ENCODE measurements at regions not wholly inside any gene's neighbourhood (a gene's known extent, or its start where the extent isn't known, plus 50 kb on each side); places are given as distances from the start of the nearest gene placed in this dataset.
"Not testable (repeated sequence)": the region's sequence is repeated elsewhere in the genome, so short reads cannot be mapped to it uniquely, and the experiment has no call there.

GRCh38 chr3:11739706-11740105 is 96.0 kb upstream of the VGLL4 start:
- H3K9me3 ChIP-seq: no peaks in the 10 kb centered on the region
- DNase-seq: no peak
- no peaks in the 10 kb centered on the region for H3K27me3 ChIP-seq
- intact Hi-C loops (cut with DNase I): no loop called here
- H3K36me3 ChIP-seq: no peaks in the 10 kb centered on the region
- no peak for TF ChIP-seq CTCF (IDR thresholded peaks at IDR 0.05)
- H3K4me3 ChIP-seq: no peak overlapping the region
- H3K27ac ChIP-seq: no peak overlapping the region
- no peak for ATAC-seq
- H3K4me1 ChIP-seq: no peaks in the 10 kb centered on the region

GRCh38 chr3:11739123-11739522 is 95.4 kb upstream of the VGLL4 start:
- TF ChIP-seq CTCF (IDR thresholded peaks at IDR 0.05): no peak
- no peak for DNase-seq
- Histone ChIP-seq H3K27me3 (no peaks in the 10 kb centered on the region), H3K27ac (no peak overlapping the region), H3K36me3 (no peaks in the 10 kb centered on the region), H3K9me3 (no peaks in the 10 kb centered on the region), H3K4me3 (no peak overlapping the region), H3K4me1 (no peaks in the 10 kb centered on the region)
- ATAC-seq: no peak
- intact Hi-C loops (cut with DNase I): no loop called here

- no peak for ATAC-seq
- Histone ChIP-seq H3K27ac (no peak overlapping the region), H3K4me3 (no peak overlapping the region), H3K9me3 (no peaks in the 10 kb centered on the region), H3K4me1 (no peaks in the 10 kb centered on the region), H3K36me3 (no peaks in the 10 kb centered on the region), H3K27me3 (no peaks in the 10 kb centered on the region)
- DNase-seq: no peak
- intact Hi-C loops (cut with DNase I): no loop called here
- no peak for TF ChIP-seq CTCF (IDR thresholded peaks at IDR 0.05)
These were observed 94.0 kb upstream of the VGLL4 start for GRCh38 chr3:11737742-11738141.

GRCh38 chr3:11736136-11736833 is 92.6 kb upstream of the VGLL4 start:
- no peak for ATAC-seq
- no peak overlapping the region for H3K4me3 ChIP-seq
- H3K27me3 ChIP-seq: no peaks in the 10 kb centered on the region
- intact Hi-C loops (cut with DNase I): no loop called here
- H3K36me3 ChIP-seq: no peaks in the 10 kb centered on the region
- no peaks in the 10 kb centered on the region for H3K9me3 ChIP-seq
- no peak overlapping the region for H3K27ac ChIP-seq
- H3K4me1 ChIP-seq: no peaks in the 10 kb centered on the region
- no peak for TF ChIP-seq CTCF (IDR thresholded peaks at IDR 0.05)
- no peak for DNase-seq

- no peak for TF ChIP-seq CTCF (IDR thresholded peaks at IDR 0.05)
- intact Hi-C loops (cut with DNase I): no loop called here
- H3K27ac ChIP-seq: no peak overlapping the region
- no peaks in the 10 kb centered on the region for H3K9me3 ChIP-seq
- H3K36me3 ChIP-seq: no peaks in the 10 kb centered on the region
- no peak overlapping the region for H3K4me3 ChIP-seq
- no peaks in the 10 kb centered on the region for H3K4me1 ChIP-seq
- no peaks in the 10 kb centered on the region for H3K27me3 ChIP-seq
- no peak for DNase-seq
- peak; percentile 57 for ATAC-seq
These were observed 91.9 kb upstream of the VGLL4 start for GRCh38 chr3:11735638-11736037.

GRCh38 chr3:11735111-11735510 is 91.4 kb upstream of the VGLL4 start:
- ATAC-seq; H3K27ac ChIP-seq; H3K4me1 ChIP-seq; H3K27me3 ChIP-seq; H3K36me3 ChIP-seq; intact Hi-C loops (cut with DNase I); H3K9me3 ChIP-seq; DNase-seq; H3K4me3 ChIP-seq: not testable (repeated sequence)
